GM19438 (cell line): ENCODE measurements at regions not wholly inside any gene's neighbourhood (a gene's known extent, or its start where the extent isn't known, plus 50 kb on each side); places are given as distances from the start of the nearest gene placed in this dataset.
"Not testable (repeated sequence)": the region's sequence is repeated elsewhere in the genome, so short reads cannot be mapped to it uniquely, and the experiment has no call there.

Source experiments
- ATAC-seq: cut with Tn5 transposase; IDR thresholded peaks from one replicate; pipeline ENCODE4 v1.9.1; 2021; ENCODE audit warnings: low read depth; ENCODE audit not compliant: unreplicated experiment

- ATAC-seq: no peak
These were observed 97.2 kb downstream of the SLC4A3 start for GRCh38 chr2:219724628-219725027.

- ATAC-seq: no peak
These were observed 99.5 kb downstream of the SLC4A3 start for GRCh38 chr2:219726916-219727315.

DNA sequence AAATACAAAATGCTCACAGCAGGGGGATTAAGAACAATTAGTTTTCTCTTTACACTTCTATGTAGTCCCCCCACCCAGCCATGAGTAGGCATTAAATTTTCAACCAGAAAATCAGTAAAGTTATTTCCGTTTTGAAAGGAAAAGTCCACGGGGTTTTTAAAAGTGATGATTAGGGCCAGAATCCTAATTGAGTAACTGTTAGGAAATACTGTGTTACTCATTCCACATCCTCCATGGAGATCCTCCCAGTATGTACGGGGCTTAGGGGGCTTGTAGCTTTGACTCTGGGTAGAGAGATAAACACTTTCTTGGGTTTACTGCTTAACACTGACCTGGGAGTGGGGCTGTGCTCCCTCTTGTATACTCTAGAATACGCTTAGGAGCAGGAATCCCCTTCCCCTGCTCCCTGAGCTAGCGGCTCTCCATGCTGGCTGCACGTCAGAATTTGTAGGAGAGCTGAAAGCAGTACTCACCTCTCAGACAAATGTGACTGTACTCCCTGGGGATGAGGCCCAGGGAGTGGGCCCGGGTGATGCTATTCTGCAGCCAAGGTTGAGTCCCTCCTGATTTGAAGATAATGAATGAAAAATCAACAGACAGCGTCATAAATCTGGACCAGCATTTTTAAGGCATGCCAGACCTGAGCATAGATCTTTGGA lies 100.5 kb downstream of the SLC4A3 start:
- ATAC-seq: no peak

DNA sequence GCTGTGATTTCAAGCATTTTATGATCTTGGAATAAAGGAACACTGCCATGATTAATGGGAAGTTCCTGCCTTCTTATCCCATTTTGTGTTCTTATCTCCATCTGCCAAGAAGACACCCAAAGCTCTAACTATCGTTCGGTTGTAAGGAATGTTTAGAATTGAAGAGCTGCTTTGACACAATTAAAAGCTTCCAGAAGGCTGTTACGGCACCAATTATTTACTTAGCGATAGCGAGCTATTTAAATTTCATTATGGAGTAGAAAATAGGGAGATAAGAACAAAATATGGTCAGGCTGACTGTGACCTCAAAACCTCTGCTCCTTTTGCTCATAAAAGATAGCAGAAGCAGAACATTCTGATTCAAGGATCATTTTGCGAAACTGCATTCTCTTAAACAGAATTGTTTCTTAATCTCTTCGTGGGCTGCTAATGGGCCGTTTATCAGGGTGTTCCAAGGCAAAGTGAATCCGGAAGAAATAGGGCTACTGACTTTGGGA lies 101.6 kb downstream of the SLC4A3 start:
- no peak for ATAC-seq

GRCh38 chr2:219731173-219731572 lies 103.7 kb downstream of the SLC4A3 start:
- no peak for ATAC-seq

DNA sequence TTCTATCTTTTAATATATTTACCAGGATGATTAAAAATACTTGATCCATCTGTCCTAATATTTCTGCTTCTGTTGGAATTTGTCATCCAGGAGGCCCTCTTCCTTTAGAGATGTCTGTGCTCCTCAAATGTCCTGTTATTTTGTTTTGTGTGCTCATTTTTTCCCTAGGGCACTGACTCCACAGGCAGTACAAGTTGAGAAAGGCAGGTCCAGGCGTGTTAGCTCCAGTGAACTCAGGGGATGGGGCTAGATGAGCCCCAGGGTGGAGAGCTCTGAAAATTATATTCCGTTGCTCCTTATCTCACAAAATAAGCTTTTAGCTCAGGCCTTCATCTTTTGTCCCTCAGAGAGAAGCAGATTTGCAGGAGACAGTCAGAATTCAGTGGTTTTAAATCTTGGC lies 105.7 kb downstream of the SLC4A3 start:
- ATAC-seq: no peak

GRCh38 chr2:219733746-219734145 lies 106.3 kb downstream of the SLC4A3 start:
- no peak for ATAC-seq

- no peak for ATAC-seq
These were observed 108.8 kb downstream of the SLC4A3 start for GRCh38 chr2:219736209-219736608.

- no peak for ATAC-seq
These were observed 109.9 kb downstream of the SLC4A3 start for GRCh38 chr2:219737270-219737691.

- no peak for ATAC-seq
These were observed 111.6 kb downstream of the SLC4A3 start for GRCh38 chr2:219739066-219739465.

- no peak for ATAC-seq
These were observed 112.5 kb downstream of the SLC4A3 start for GRCh38 chr2:219739866-219740440.

- no peak for ATAC-seq
These were observed 116.1 kb downstream of the SLC4A3 start for GRCh38 chr2:219743548-219743947.

DNA sequence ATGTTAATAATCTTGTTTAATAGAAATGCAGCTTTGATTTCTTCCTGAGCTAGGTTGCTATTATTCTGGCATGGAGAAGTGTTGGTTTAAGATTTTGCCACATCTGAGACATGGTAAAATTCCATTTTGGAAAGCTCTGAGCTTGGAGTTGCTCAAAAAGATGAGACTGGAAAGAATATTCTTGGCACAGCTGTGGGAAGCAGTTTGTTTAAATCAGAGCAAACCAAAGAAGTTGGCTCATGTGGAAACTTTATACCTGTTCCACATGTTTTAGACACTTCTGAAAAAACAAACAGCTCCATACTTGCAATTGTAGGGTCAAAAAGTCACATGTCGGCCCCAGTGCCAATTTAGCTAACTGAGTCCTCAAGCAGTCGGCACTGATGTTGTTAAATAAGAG lies 116.6 kb downstream of the SLC4A3 start:
- ATAC-seq: no peak

DNA sequence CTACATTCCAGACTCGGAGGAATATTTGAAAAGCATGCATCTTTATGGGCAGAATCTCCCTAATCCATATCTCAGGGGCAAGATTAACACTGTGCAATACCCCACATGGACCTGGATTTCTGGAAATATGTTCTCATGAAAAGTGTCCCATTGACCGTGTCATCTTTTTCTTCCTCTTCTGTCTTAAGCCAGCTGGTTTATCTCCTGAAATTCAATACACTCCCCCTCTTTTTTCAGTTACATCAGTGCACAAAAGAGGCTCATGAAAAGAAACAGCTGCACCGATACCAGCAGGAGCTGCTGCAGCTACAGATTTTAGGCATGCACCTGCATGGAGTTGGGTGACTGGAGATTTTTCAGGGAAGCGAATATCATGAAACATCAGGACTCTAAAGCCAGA lies 117.2 kb downstream of the SLC4A3 start:
- ATAC-seq: no peak

DNA sequence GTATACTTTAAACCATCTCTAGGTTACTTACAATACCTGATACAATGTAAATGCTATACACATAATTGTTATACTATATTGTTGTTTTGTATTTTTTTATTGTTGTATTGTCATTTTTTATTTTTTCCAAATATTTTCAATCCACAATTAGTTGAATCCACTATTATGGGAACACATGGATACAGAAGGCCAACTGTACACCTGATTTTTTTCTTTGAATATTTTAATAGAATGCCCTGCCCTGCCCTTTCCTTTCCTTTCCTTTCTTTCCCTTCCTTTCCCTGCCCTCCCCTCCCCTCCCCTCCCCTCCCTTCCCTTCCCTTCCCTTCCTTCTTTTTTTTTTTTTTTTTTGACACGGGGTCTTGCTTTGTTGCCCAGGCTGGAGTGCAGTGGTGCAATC lies 120.2 kb downstream of the SLC4A3 start:
- ATAC-seq: no peak

- no peak for ATAC-seq
These were observed 121.5 kb downstream of the SLC4A3 start for GRCh38 chr2:219748671-219749570.

- not testable (repeated sequence) for ATAC-seq
These were observed 123.7 kb downstream of the SLC4A3 start for GRCh38 chr2:219751121-219751520.

DNA sequence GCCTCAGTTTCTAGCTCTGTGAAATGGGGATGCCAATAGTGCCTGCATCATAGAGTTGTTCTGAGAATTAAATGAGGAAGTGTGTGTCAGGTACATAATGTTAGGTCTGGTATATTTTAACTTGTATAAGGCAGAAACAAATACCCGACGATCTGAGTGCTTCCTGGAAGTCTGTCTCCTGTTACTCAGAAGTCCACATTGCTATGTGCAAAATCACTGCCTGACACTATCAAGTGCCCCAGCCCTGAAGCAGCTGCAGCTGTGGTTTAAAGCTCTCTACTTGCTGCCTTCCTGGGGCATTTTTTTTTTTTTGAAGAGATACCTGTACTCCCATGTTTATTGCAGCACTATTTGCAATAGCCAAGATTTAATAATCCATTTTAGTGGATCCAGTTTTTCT lies 125.3 kb downstream of the SLC4A3 start:
- no peak for ATAC-seq

- no peak for ATAC-seq
These were observed 131.7 kb downstream of the SLC4A3 start for GRCh38 chr2:219758907-219759680.

GRCh38 chr2:219759801-219760200 lies 132.4 kb downstream of the SLC4A3 start:
- ATAC-seq: no peak
